ENCODE measurements at regions not wholly inside any gene's neighbourhood (a gene's known extent, or its start where the extent isn't known, plus 50 kb on each side); places are given as distances from the start of the nearest gene placed in this dataset.

- H3K27me3 Mint-ChIP-seq (ENCODE audit: unreplicated experiment) = no peaks in the 10 kb centered on the region
These were observed 740.9 kb downstream of the ARAP2 start for GRCh38 chr4:35503435-35503834.

GRCh38 chr4:35506161-35506560 lies 738.2 kb downstream of the ARAP2 start:
- H3K9me3 Mint-ChIP-seq (ENCODE audit: unreplicated experiment) = no peaks in the 10 kb centered on the region
- H3K27me3 Mint-ChIP-seq (ENCODE audit: unreplicated experiment) = no peaks in the 10 kb centered on the region
- no peak for TF ChIP-seq CTCF (IDR thresholded peaks at IDR 0.05)
- H3K4me3 Mint-ChIP-seq (ENCODE audit: unreplicated experiment) = no peak overlapping the region
- no peak overlapping the region for H3K27ac Mint-ChIP-seq (ENCODE audit: unreplicated experiment)
- no peaks in the 10 kb centered on the region for H3K36me3 Mint-ChIP-seq (ENCODE audit: unreplicated experiment)
- H3K4me1 Mint-ChIP-seq (ENCODE audit: unreplicated experiment) = no peaks in the 10 kb centered on the region
- DNase-seq (ENCODE audit: extremely low spot score, unreplicated experiment) = no peak

More at GRCh38 chr4:35503435-35503834, 740.9 kb downstream of the ARAP2 start:
- DNase-seq (ENCODE audit: extremely low spot score, unreplicated experiment) = no peak
- H3K9me3 Mint-ChIP-seq (ENCODE audit: unreplicated experiment) = no peaks in the 10 kb centered on the region
- no peaks in the 10 kb centered on the region for H3K36me3 Mint-ChIP-seq (ENCODE audit: unreplicated experiment)
- H3K4me3 Mint-ChIP-seq (ENCODE audit: unreplicated experiment) = no peak overlapping the region
- TF ChIP-seq CTCF (IDR thresholded peaks at IDR 0.05) = no peak
- no peak overlapping the region for H3K27ac Mint-ChIP-seq (ENCODE audit: unreplicated experiment)
- no peaks in the 10 kb centered on the region for H3K4me1 Mint-ChIP-seq (ENCODE audit: unreplicated experiment)

- no peaks in the 10 kb centered on the region for H3K27me3 Mint-ChIP-seq (ENCODE audit: unreplicated experiment)
- no peak overlapping the region for H3K4me3 Mint-ChIP-seq (ENCODE audit: unreplicated experiment)
- H3K9me3 Mint-ChIP-seq (ENCODE audit: unreplicated experiment) = no peaks in the 10 kb centered on the region
- TF ChIP-seq CTCF (IDR thresholded peaks at IDR 0.05) = no peak
- H3K4me1 Mint-ChIP-seq (ENCODE audit: unreplicated experiment) = no peaks in the 10 kb centered on the region
- DNase-seq (ENCODE audit: extremely low spot score, unreplicated experiment) = no peak
- no peak overlapping the region for H3K27ac Mint-ChIP-seq (ENCODE audit: unreplicated experiment)
- no peaks in the 10 kb centered on the region for H3K36me3 Mint-ChIP-seq (ENCODE audit: unreplicated experiment)
These were observed 732.5 kb downstream of the ARAP2 start for GRCh38 chr4:35511851-35512250.

- peaks cover 2% of the 10 kb centered on the region for H3K4me1 Mint-ChIP-seq (ENCODE audit: unreplicated experiment)
- no peaks in the 10 kb centered on the region for H3K9me3 Mint-ChIP-seq (ENCODE audit: unreplicated experiment)
- H3K36me3 Mint-ChIP-seq (ENCODE audit: unreplicated experiment) = no peaks in the 10 kb centered on the region
- no peak for TF ChIP-seq CTCF (IDR thresholded peaks at IDR 0.05)
- DNase-seq (ENCODE audit: extremely low spot score, unreplicated experiment) = no peak
- H3K27ac Mint-ChIP-seq (ENCODE audit: unreplicated experiment) = no peak overlapping the region
- H3K27me3 Mint-ChIP-seq (ENCODE audit: unreplicated experiment) = no peaks in the 10 kb centered on the region
- no peak overlapping the region for H3K4me3 Mint-ChIP-seq (ENCODE audit: unreplicated experiment)
These were observed 728.2 kb downstream of the ARAP2 start for GRCh38 chr4:35516102-35516501.

DNA sequence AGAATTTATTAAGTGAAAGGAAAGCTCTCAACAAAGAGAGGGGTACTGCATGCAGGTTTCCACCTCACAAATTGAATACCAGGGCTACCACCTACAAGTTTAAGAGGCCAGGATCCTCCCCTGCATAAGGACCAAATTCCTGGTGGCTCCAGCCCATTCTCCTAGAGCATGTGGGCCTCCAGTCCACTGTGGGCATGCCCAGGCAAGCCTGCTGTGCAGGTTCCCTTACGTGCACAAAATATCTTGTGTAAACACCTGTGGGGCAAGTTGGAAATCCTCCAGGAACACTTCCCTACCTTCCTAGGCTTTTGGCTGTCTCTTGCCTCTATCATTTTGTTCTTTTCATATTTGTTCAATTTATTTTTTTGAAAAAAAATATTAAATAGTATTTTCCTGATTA lies 724.3 kb downstream of the ARAP2 start:
- Mint-ChIP-seq H3K9me3 (ENCODE audit: unreplicated experiment) (no peaks in the 10 kb centered on the region), H3K27me3 (ENCODE audit: unreplicated experiment) (no peaks in the 10 kb centered on the region), H3K27ac (ENCODE audit: unreplicated experiment) (no peak overlapping the region), H3K4me3 (ENCODE audit: unreplicated experiment) (no peak overlapping the region), H3K36me3 (ENCODE audit: unreplicated experiment) (no peaks in the 10 kb centered on the region), H3K4me1 (ENCODE audit: unreplicated experiment) (peaks cover 2% of the 10 kb centered on the region)
- DNase-seq (ENCODE audit: extremely low spot score, unreplicated experiment) = no peak
- no peak for TF ChIP-seq CTCF (IDR thresholded peaks at IDR 0.05)
